ENCODE measurements at regions not wholly inside any gene's neighbourhood (a gene's known extent, or its start where the extent isn't known, plus 50 kb on each side); places are given as distances from the start of the nearest gene placed in this dataset.

GRCh38 chr4:79576429-79576753 is 168.4 kb upstream of the GK2 start:
- TF ChIP-seq CTCF (IDR thresholded peaks at IDR 0.05) (no peak), MAX (CRISPR knock-in tag; IDR thresholded peaks at IDR 0.05) (no peak), NFYB (CRISPR knock-in tag; conservative IDR thresholded peaks at IDR 0.05; ENCODE audit: low read depth) (no peak), ATF3 (CRISPR knock-in tag; conservative IDR thresholded peaks at IDR 0.05) (no peak), CREB1 (CRISPR knock-in tag; IDR thresholded peaks at IDR 0.05) (no peak)
